ENCODE measurements at regions not wholly inside any gene's neighbourhood (a gene's known extent, or its start where the extent isn't known, plus 50 kb on each side); places are given as distances from the start of the nearest gene placed in this dataset.

GRCh38 chr6:965343-965742, 272.4 kb upstream of the EXOC2 start:
- TF ChIP-seq CTCF (IDR thresholded peaks at IDR 0.05) (no peak), EZH2phosphoT487 (IDR thresholded peaks at IDR 0.05) (no peak), EZH2 (IDR thresholded peaks at IDR 0.05) (no peak)
